ENCODE measurements at regions not wholly inside any gene's neighbourhood (a gene's known extent, or its start where the extent isn't known, plus 50 kb on each side); places are given as distances from the start of the nearest gene placed in this dataset.

DNA sequence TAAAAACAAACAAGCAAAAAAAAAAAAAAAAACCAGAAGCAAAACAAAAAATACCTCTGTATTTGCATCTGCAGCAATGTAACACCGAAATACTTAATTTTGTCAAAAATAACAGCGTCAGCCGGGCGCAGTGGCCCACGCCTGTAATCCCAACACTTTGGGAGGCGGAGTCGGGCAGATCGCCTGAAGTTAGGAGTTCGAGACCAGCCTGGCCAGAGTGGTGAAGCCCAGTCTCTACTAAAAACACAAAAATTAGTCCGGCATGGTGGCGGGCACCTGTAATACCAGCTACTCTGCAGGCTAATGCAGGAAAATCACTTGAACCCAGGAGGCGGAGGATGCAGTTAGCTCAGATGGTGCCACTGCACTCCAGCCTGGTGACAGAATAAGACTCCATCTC is 683.5 kb upstream of the CA10 start:
- no peak overlapping the region for H2BK15ac ChIP-seq (ENCODE audit: low read depth, poor library complexity, severe bottlenecking)
- H2BK120ac ChIP-seq (ENCODE audit: low read depth, low read length) = no peak overlapping the region
- H3K4ac ChIP-seq (ENCODE audit: low read depth in 1 of 2, low read length in 2 of 2) = no peak overlapping the region
- H3K23ac ChIP-seq (ENCODE audit: low read length in 2 of 2) = no peak overlapping the region
- H4K8ac ChIP-seq (ENCODE audit: low read length) = no peak overlapping the region
- H3K27me3 ChIP-seq (ENCODE audit: control insufficient read depth in 1 of 2, insufficient read depth in 1 of 2, low read length in 2 of 2) = no peaks in the 10 kb centered on the region
- H3K27ac ChIP-seq (ENCODE audit: low read length, poor library complexity, severe bottlenecking) = no peak overlapping the region
- WGBS = 94% methylated on average over 12 of the region's 12 CpGs
- H3K9ac ChIP-seq (ENCODE audit: low read length) = no peak overlapping the region
- no peaks in the 10 kb centered on the region for H3K4me1 ChIP-seq (ENCODE audit: control insufficient read depth, insufficient read depth, low read depth, low read length)
- H3K4me2 ChIP-seq (ENCODE audit: low read length, poor library complexity, severe bottlenecking) = no peak overlapping the region
- H4K91ac ChIP-seq (ENCODE audit: low read length) = no peak overlapping the region
- no peak for DNase-seq
- H3K4me3 ChIP-seq (ENCODE audit: insufficient read depth in 1 of 2, low read depth in 1 of 2, low read length in 2 of 2) = no peak overlapping the region
- no peak overlapping the region for H3K14ac ChIP-seq (ENCODE audit: low read length in 2 of 2)
- H3K79me1 ChIP-seq (replicated peaks; ENCODE audit: low read length, poor library complexity, severe bottlenecking) = no peaks in the 10 kb centered on the region
- no peak overlapping the region for H2AK5ac ChIP-seq (ENCODE audit: low read length, severe bottlenecking)
- H3K18ac ChIP-seq (ENCODE audit: low read depth in 1 of 2, low read length in 2 of 2) = no peak overlapping the region
- no peak overlapping the region for H2AFZ ChIP-seq (ENCODE audit: low read depth, low read length)
- no peak overlapping the region for H2BK5ac ChIP-seq (ENCODE audit: low read depth, low read length, poor library complexity, severe bottlenecking)
- peaks cover 3% of the 10 kb centered on the region for H3K9me3 ChIP-seq (ENCODE audit: control insufficient read depth, low read length)
- no peaks in the 10 kb centered on the region for H3K36me3 ChIP-seq (ENCODE audit: control insufficient read depth in 1 of 2, insufficient read depth in 2 of 2, low read depth in 1 of 2, low read length in 2 of 2)
- no peak overlapping the region for H2BK12ac ChIP-seq (ENCODE audit: low read length in 2 of 2)

DNA sequence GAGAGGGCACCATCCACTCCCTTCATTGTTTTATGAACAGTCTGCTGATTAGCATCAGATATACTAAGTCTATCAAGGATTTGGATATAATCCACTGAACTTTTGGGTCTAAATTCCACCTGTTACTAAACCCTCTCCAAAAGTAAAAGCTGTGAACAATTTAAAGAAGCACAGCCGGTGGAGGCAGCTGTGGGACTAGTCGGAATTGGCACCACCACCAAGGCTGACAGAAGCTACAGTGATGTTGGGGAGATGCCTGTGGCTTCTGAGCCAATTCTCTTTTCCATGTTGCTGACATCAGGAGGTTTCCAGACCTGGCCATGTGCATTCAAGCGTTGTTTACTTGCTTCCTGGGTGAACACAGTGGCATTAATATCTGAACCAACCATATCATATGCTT is 679.0 kb upstream of the CA10 start:
- no peak overlapping the region for H2BK120ac ChIP-seq (ENCODE audit: low read depth, low read length)
- no peaks in the 10 kb centered on the region for H3K79me1 ChIP-seq (replicated peaks; ENCODE audit: low read length, poor library complexity, severe bottlenecking)

DNA sequence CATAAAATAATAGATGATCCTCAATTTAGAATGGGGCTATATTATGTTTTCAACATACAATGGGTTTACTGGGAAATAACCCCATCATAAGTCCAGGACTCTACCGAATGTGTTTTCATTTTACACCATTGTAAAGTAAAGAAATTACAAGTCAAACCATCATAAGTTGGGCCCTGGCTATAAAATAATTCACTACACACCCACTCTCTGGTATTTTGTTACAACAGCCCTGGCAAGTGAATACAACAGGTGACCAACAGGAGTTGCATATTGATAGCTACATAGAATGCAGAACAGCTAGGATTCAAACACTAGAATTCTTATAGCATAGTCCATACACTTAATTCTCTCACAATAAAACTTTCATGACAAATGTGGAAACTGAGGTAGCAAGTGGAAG is 673.0 kb upstream of the CA10 start:
- H3K4me3 ChIP-seq (ENCODE audit: insufficient read depth in 1 of 2, low read depth in 1 of 2, low read length in 2 of 2) = no peak overlapping the region
- 87% methylated on average over 1 of the region's 1 CpG for WGBS

More for the DNA sequence above, 679.0 kb upstream of the CA10 start:
- Histone ChIP-seq H2BK12ac (ENCODE audit: low read length in 2 of 2) (no peak overlapping the region), H3K4me3 (ENCODE audit: insufficient read depth in 1 of 2, low read depth in 1 of 2, low read length in 2 of 2) (no peak overlapping the region), H3K4me1 (ENCODE audit: control insufficient read depth, insufficient read depth, low read depth, low read length) (no peaks in the 10 kb centered on the region), H2AK5ac (ENCODE audit: low read length, severe bottlenecking) (no peak overlapping the region), H3K9ac (ENCODE audit: low read length) (no peak overlapping the region), H3K18ac (ENCODE audit: low read depth in 1 of 2, low read length in 2 of 2) (no peak overlapping the region), H3K23ac (ENCODE audit: low read length in 2 of 2) (no peak overlapping the region), H3K9me3 (ENCODE audit: control insufficient read depth, low read length) (peaks cover 3% of the 10 kb centered on the region), H3K14ac (ENCODE audit: low read length in 2 of 2) (no peak overlapping the region), H4K8ac (ENCODE audit: low read length) (no peak overlapping the region), H3K4me2 (ENCODE audit: low read length, poor library complexity, severe bottlenecking) (no peak overlapping the region), H4K91ac (ENCODE audit: low read length) (no peak overlapping the region), H2AFZ (ENCODE audit: low read depth, low read length) (no peak overlapping the region), H3K36me3 (ENCODE audit: control insufficient read depth in 1 of 2, insufficient read depth in 2 of 2, low read depth in 1 of 2, low read length in 2 of 2) (no peaks in the 10 kb centered on the region), H3K4ac (ENCODE audit: low read depth in 1 of 2, low read length in 2 of 2) (no peak overlapping the region), H2BK15ac (ENCODE audit: low read depth, poor library complexity, severe bottlenecking) (no peak overlapping the region), H3K27ac (ENCODE audit: low read length, poor library complexity, severe bottlenecking) (no peak overlapping the region), H2BK5ac (ENCODE audit: low read depth, low read length, poor library complexity, severe bottlenecking) (no peak overlapping the region), H3K27me3 (ENCODE audit: control insufficient read depth in 1 of 2, insufficient read depth in 1 of 2, low read length in 2 of 2) (no peaks in the 10 kb centered on the region)
- DNase-seq = no peak
- whole genome bisulfite sequencing = 75% methylated on average over 3 of the region's 3 CpGs

DNA sequence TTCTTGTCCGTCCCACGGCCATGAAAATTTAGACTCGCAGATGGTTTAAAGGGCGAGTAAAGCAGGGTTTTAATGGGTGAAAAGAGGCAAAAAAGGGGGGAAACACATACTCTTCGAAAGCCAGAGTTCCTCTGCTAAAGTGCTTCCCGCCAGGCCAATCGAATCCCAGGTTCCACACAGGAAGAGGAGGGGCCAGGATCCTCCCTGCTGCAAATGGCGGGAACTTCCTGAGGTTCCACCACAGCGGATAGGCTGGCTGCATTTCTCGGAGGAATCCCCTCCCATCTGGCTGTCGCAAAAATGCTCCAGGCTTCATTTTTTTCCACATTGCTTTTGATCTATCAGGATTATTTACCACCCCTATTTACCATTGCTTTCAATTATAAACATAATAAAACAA is 670.1 kb upstream of the CA10 start:
- no peak for DNase-seq
- Histone ChIP-seq H3K79me1 (replicated peaks; ENCODE audit: low read length, poor library complexity, severe bottlenecking) (no peaks in the 10 kb centered on the region), H4K91ac (ENCODE audit: low read length) (no peak overlapping the region), H2BK15ac (ENCODE audit: low read depth, poor library complexity, severe bottlenecking) (no peak overlapping the region), H3K23ac (ENCODE audit: low read length in 2 of 2) (no peak overlapping the region), H3K4me3 (ENCODE audit: insufficient read depth in 1 of 2, low read depth in 1 of 2, low read length in 2 of 2) (no peak overlapping the region), H2BK12ac (ENCODE audit: low read length in 2 of 2) (no peak overlapping the region), H2BK5ac (ENCODE audit: low read depth, low read length, poor library complexity, severe bottlenecking) (no peak overlapping the region), H2AFZ (ENCODE audit: low read depth, low read length) (no peak overlapping the region), H3K27ac (ENCODE audit: low read length, poor library complexity, severe bottlenecking) (no peak overlapping the region), H2BK120ac (ENCODE audit: low read depth, low read length) (no peak overlapping the region), H3K27me3 (ENCODE audit: control insufficient read depth in 1 of 2, insufficient read depth in 1 of 2, low read length in 2 of 2) (no peaks in the 10 kb centered on the region), H3K14ac (ENCODE audit: low read length in 2 of 2) (no peak overlapping the region), H3K4ac (ENCODE audit: low read depth in 1 of 2, low read length in 2 of 2) (no peak overlapping the region), H3K9me3 (ENCODE audit: control insufficient read depth, low read length) (no peaks in the 10 kb centered on the region), H2AK5ac (ENCODE audit: low read length, severe bottlenecking) (no peak overlapping the region), H3K4me1 (ENCODE audit: control insufficient read depth, insufficient read depth, low read depth, low read length) (no peaks in the 10 kb centered on the region), H3K4me2 (ENCODE audit: low read length, poor library complexity, severe bottlenecking) (no peak overlapping the region), H3K9ac (ENCODE audit: low read length) (no peak overlapping the region), H3K18ac (ENCODE audit: low read depth in 1 of 2, low read length in 2 of 2) (no peak overlapping the region), H3K36me3 (ENCODE audit: control insufficient read depth in 1 of 2, insufficient read depth in 2 of 2, low read depth in 1 of 2, low read length in 2 of 2) (no peaks in the 10 kb centered on the region), H4K8ac (ENCODE audit: low read length) (no peak overlapping the region)
- WGBS = 88% methylated on average over 11 of the region's 11 CpGs

More for the DNA sequence above, 673.0 kb upstream of the CA10 start:
- DNase-seq = no peak
- Histone ChIP-seq H2BK12ac (ENCODE audit: low read length in 2 of 2) (no peak overlapping the region), H3K9ac (ENCODE audit: low read length) (no peak overlapping the region), H3K23ac (ENCODE audit: low read length in 2 of 2) (no peak overlapping the region), H2AFZ (ENCODE audit: low read depth, low read length) (no peak overlapping the region), H3K27me3 (ENCODE audit: control insufficient read depth in 1 of 2, insufficient read depth in 1 of 2, low read length in 2 of 2) (no peaks in the 10 kb centered on the region), H3K14ac (ENCODE audit: low read length in 2 of 2) (no peak overlapping the region), H3K27ac (ENCODE audit: low read length, poor library complexity, severe bottlenecking) (no peak overlapping the region), H4K91ac (ENCODE audit: low read length) (no peak overlapping the region), H2BK5ac (ENCODE audit: low read depth, low read length, poor library complexity, severe bottlenecking) (no peak overlapping the region), H3K18ac (ENCODE audit: low read depth in 1 of 2, low read length in 2 of 2) (no peak overlapping the region), H3K4me1 (ENCODE audit: control insufficient read depth, insufficient read depth, low read depth, low read length) (no peaks in the 10 kb centered on the region), H4K8ac (ENCODE audit: low read length) (no peak overlapping the region), H2BK15ac (ENCODE audit: low read depth, poor library complexity, severe bottlenecking) (no peak overlapping the region), H3K79me1 (replicated peaks; ENCODE audit: low read length, poor library complexity, severe bottlenecking) (no peaks in the 10 kb centered on the region), H3K4ac (ENCODE audit: low read depth in 1 of 2, low read length in 2 of 2) (no peak overlapping the region), H3K4me2 (ENCODE audit: low read length, poor library complexity, severe bottlenecking) (no peak overlapping the region), H2BK120ac (ENCODE audit: low read depth, low read length) (no peak overlapping the region), H2AK5ac (ENCODE audit: low read length, severe bottlenecking) (no peak overlapping the region), H3K36me3 (ENCODE audit: control insufficient read depth in 1 of 2, insufficient read depth in 2 of 2, low read depth in 1 of 2, low read length in 2 of 2) (no peaks in the 10 kb centered on the region), H3K9me3 (ENCODE audit: control insufficient read depth, low read length) (no peaks in the 10 kb centered on the region)

All from mesenchymal stem cell (in vitro differentiated cells and primary cell).